GM12872 (cell line): ENCODE measurements at regions not wholly inside any gene's neighbourhood (a gene's known extent, or its start where the extent isn't known, plus 50 kb on each side); places are given as distances from the start of the nearest gene placed in this dataset.

Experiments used
- CTCF ChIP-seq: IDR thresholded peaks from 3 replicates; pipeline ENCODE4 v1.5.1; 2011; ENCODE audit warnings: low read depth, mild to moderate bottlenecking, low read length, moderate library complexity; ENCODE audit not compliant: insufficient read depth

GRCh38 chr13:86051134-86052103 is 252.2 kb upstream of the SLITRK6 start:
- no peak for TF ChIP-seq CTCF

DNA sequence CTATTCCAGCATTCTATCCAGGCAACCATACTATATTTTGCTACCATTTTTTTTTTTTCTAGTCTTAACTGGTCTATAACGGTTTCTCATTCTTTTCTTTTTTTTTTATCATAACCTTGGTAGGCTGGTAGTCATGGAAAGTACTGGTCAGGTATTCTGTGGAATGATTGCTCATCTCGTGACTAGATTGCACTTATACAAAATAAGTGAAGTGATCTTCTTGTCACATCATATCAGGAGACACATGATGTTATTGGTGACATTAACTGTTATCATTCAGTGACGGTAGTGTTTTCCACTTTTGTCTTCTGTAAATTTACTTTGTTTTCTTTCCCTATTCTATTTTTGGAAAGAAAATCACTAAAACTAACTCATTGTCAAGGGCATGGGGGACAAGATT is 239.3 kb upstream of the SLITRK6 start:
- no peak for TF ChIP-seq CTCF

DNA sequence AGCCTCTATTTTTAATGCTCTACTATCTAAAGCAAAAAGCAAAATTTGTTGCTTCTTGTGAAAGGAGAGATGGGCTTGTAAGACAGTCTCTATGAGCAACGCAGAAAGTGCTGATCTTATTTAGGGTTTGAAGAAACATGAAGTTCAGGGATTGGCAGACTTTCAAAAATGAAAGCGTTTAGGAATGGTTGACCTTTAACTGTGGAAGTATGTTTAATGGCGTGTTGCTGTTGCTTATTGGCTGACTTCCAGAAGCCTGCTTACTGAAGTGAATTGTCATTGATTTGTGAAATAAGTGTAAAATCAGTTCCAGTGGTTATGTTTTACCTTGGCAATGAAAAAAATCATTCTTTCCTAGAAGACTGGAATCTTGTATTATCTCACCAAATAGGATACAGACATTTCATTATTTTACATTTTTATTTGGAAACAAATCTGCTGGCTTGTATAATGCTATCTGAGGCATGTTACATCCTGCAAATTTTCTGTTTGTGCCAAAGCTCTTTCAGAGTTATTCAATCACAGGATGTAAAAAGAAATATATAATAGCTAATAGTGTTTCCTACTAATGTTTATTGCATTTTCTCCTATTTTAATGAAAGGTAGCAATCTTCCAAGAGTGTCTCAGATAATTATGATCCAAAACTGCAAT is 221.3 kb upstream of the SLITRK6 start:
- TF ChIP-seq CTCF, result no peak

GRCh38 chr13:86006317-86006716 is 207.1 kb upstream of the SLITRK6 start:
- no peak for TF ChIP-seq CTCF

DNA sequence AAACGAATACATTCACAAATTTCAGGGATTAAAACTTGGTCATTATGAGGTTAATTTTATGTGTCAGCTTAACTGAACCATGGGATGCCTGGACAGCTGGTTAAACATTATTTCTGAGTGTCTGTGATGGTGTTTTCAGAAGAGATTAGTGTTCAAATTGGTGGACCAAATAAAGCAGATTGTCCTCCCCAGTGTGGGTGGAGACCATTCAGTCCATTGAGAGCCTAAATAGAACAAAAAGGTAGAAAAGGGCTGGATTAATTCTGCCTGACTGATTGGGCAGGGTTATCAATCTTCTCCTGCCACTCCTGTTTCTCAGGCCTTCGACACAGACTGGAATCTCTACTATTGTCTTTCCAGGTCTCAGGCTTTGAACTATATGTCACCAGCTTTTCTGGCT is 203.8 kb upstream of the SLITRK6 start:
- TF ChIP-seq CTCF, result no peak

- no peak for TF ChIP-seq CTCF
These were observed 201.3 kb upstream of the SLITRK6 start for GRCh38 chr13:86000546-86000945.

DNA sequence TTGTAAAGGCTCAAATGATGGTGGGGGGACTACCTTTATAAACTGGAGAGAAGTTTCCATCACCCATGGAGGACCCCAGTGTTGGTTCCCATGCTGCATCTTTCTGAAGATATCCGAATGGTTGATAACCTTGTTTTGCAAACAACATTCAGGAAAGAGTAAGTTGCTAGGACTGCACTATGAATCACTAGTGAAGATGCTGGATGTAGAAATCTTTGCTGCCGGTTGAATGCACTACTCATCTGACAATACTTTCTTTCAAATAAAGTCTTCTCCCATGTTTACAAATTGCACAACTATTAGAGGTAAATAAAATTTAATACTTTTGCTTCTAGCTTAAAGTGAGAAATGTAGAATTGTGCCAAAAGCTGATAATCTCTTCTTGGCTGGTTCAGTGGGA is 198.4 kb upstream of the SLITRK6 start:
- TF ChIP-seq CTCF, result no peak
